ENCODE measurements at regions not wholly inside any gene's neighbourhood (a gene's known extent, or its start where the extent isn't known, plus 50 kb on each side); places are given as distances from the start of the nearest gene placed in this dataset.

DNA sequence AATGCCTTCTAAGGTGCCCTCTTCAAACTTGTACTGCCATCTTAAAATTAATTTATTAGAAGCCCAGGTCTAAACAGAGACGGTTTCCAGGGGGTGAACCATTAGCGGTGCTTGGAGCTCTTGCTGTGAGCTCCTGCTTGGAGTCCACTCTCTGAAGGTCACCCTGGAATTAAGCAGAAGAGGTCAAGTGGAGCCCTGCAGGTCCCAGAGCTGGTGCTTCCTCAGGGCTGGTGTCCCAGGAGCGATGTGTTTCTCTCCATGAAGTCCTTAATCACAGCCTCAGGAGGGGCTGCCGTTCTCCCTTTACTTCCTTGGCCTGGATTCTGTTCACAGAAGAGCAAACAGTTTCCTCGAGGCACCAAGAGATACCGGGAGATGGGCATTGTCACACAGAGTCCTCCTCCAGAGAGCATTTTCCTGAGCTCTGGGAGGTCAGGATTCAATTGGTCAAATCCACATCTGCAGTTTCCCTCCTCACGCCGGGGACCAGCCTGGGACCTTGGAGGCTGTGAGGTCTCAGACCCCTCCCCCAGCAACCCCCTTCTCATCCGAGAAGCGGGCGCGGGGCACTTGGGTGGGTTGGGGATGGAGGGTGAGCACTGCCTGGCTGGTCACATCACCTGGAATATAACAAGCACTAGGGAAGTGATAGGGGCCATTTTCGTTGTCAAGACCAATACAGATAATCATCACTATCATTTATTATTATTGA lies 310.4 kb downstream of the AJAP1 start:
- Histone ChIP-seq H3K4me1 (no peaks in the 10 kb centered on the region), H3K9me3 (no peaks in the 10 kb centered on the region), H3K36me3 (no peaks in the 10 kb centered on the region), H3K27ac (no peak overlapping the region), H3K27me3 (peaks cover 0 to 28% (median 0%) of the 10 kb centered on the region in 3 donors), H3K4me3 (no peak overlapping the region)
- TF ChIP-seq, protein P1, sequence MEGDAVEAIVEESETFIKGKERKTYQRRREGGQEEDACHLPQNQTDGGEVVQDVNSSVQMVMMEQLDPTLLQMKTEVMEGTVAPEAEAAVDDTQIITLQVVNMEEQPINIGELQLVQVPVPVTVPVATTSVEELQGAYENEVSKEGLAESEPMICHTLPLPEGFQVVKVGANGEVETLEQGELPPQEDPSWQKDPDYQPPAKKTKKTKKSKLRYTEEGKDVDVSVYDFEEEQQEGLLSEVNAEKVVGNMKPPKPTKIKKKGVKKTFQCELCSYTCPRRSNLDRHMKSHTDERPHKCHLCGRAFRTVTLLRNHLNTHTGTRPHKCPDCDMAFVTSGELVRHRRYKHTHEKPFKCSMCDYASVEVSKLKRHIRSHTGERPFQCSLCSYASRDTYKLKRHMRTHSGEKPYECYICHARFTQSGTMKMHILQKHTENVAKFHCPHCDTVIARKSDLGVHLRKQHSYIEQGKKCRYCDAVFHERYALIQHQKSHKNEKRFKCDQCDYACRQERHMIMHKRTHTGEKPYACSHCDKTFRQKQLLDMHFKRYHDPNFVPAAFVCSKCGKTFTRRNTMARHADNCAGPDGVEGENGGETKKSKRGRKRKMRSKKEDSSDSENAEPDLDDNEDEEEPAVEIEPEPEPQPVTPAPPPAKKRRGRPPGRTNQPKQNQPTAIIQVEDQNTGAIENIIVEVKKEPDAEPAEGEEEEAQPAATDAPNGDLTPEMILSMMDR (IDR thresholded peaks at IDR 0.05) = no peak
- TF ChIP-seq POLR2AphosphoS5 (IDR thresholded peaks at IDR 0.05) = no peak
- TF ChIP-seq EP300 (IDR thresholded peaks at IDR 0.05) = no peak
- no peak for TF ChIP-seq POLR2A (IDR thresholded peaks at IDR 0.05)
- WGBS, 5 donors = 49 to 68% (median 61%) methylated on average over 13 of the region's 13 CpGs
- intact Hi-C loops (cut with DNase I; ENCODE audit: low total_unique reads) = no loop called here
- no peak for DNase-seq

DNA sequence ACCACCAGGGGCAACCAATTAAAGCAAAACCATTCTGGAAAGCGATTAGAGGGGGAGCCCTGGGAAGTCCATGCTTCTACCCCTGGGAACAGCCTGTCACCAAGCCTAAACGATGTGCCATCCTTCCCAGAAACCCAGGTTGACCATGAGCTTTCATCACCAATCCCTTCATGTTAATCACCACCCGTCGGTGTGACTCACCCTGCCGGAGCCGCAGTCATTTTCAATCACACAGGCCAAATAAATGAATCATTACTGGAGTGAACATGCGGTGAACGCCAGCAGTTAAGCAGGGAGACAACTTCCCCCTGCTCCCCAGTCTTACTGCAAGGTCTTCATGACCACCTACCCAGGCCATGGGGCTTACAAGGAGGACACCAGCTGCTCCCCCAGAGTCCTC lies 308.8 kb downstream of the AJAP1 start:
- TF ChIP-seq EP300 (IDR thresholded peaks at IDR 0.05) (no peak), POLR2A (IDR thresholded peaks at IDR 0.05) (no peak), POLR2AphosphoS5 (IDR thresholded peaks at IDR 0.05) (no peak)
- TF ChIP-seq, protein P1 (IDR thresholded peaks at IDR 0.05) = no peak
- H3K36me3 ChIP-seq = no peaks in the 10 kb centered on the region

DNA sequence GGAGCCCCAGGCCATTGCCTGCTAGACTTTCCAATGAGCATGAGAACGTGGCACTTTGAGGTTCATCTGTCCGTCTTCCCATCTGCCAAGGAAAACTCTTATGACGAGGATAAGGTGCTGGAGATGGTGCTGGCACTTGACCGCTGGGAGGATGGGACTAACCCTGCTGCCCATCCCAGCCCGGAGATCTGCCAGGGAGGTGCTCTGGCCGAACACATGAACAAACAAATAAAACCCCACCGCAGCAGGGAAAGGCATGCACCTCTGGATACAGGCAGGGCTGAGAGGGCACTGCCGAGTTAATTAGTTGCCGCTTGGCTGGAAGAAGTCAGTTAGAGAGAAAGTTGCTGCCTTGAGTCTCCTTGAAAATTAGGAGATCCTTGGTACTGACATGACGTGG lies 308.4 kb downstream of the AJAP1 start:
- Histone ChIP-seq H3K4me3 (no peak overlapping the region), H3K27me3 (peaks cover 0 to 28% (median 0%) of the 10 kb centered on the region in 3 donors), H3K36me3 (no peaks in the 10 kb centered on the region), H3K27ac (no peak overlapping the region), H3K4me1 (no peaks in the 10 kb centered on the region), H3K9me3 (no peaks in the 10 kb centered on the region)
- WGBS, 5 donors = 63 to 77% (median 68%) methylated on average over 10 of the region's 10 CpGs
- intact Hi-C loops (cut with DNase I; ENCODE audit: low total_unique reads) = no loop called here
- TF ChIP-seq POLR2A (IDR thresholded peaks at IDR 0.05) = no peak
- TF ChIP-seq, protein P1 (IDR thresholded peaks at IDR 0.05) = no peak
- TF ChIP-seq POLR2AphosphoS5 (IDR thresholded peaks at IDR 0.05) = no peak
- TF ChIP-seq EP300 (IDR thresholded peaks at IDR 0.05) = no peak
- DNase-seq = no peak

More for the DNA sequence above, 308.8 kb downstream of the AJAP1 start:
- Histone ChIP-seq H3K9me3 (no peaks in the 10 kb centered on the region), H3K27ac (no peak overlapping the region), H3K27me3 (peaks cover 0 to 28% (median 0%) of the 10 kb centered on the region in 3 donors), H3K4me3 (no peak overlapping the region), H3K4me1 (no peaks in the 10 kb centered on the region)
- 63 to 76% (median 70%) methylated on average over 8 of the region's 8 CpGs for WGBS, 5 donors
- DNase-seq = no peak
- intact Hi-C loops (cut with DNase I; ENCODE audit: low total_unique reads) = no loop called here

DNA sequence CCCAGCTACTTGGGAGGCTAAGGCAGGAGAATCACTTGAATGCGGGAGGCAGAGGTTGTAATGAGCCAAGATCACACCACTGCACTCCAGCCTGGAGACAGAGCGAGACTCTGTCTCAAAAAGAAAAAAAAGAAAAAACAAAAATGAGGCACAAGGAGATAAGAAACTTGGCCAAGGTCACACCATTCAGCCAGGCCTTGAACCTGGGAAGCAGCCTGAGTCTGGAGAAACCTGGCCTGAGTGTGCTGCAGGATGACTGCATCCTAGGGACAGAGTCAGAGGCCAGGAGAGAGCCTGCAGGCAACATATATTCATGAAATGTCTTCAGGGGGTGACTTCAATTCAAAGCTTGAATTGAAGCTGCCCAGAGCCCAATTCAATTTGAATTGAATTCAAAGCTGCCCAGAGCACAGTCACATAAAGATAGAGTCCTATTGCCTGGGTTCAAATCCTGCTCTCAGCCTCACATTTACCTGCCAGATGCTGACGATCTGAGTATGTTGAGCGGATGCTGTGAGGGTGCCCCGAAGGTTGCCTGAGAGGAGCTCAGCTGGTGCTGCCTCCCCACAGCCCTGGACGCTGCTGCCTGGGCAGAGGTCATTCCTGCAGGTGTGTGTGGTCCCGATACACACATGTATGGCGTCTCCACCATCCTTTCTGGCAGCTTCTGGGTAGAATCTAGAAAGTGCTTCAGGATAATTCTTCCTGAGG lies 307.7 kb downstream of the AJAP1 start:
- DNase-seq = no peak
- 71 to 87% (median 83%) methylated on average over 3 to 8 of the region's 8 CpGs for WGBS, 5 donors
- H3K4me1 ChIP-seq = no peaks in the 10 kb centered on the region
- TF ChIP-seq POLR2AphosphoS5 (IDR thresholded peaks at IDR 0.05) = no peak
- no peak for TF ChIP-seq POLR2A (IDR thresholded peaks at IDR 0.05)
- TF ChIP-seq, protein P1 (IDR thresholded peaks at IDR 0.05) = no peak
- no peak for TF ChIP-seq EP300 (IDR thresholded peaks at IDR 0.05)
- peaks cover 0 to 28% (median 0%) of the 10 kb centered on the region in 3 donors for H3K27me3 ChIP-seq
- no peaks in the 10 kb centered on the region for H3K36me3 ChIP-seq
- no peaks in the 10 kb centered on the region for H3K9me3 ChIP-seq
- no peak overlapping the region for H3K27ac ChIP-seq
- H3K4me3 ChIP-seq = no peak overlapping the region
- intact Hi-C loops (cut with DNase I; ENCODE audit: low total_unique reads) = no loop called here
